Endothelial cell of umbilical vein (primary cell): ENCODE measurements at regions not wholly inside any gene's neighbourhood (a gene's known extent, or its start where the extent isn't known, plus 50 kb on each side); places are given as distances from the start of the nearest gene placed in this dataset.

Experiments used
- JUN ChIP-seq: IDR thresholded peaks from 2 replicates; pipeline ENCODE4 v1.6.1; 2011; ENCODE audit warnings: borderline replicate concordance, low read depth; ENCODE audit not compliant: insufficient read length, insufficient read depth
- POLR2AphosphoS5 ChIP-seq: IDR thresholded peaks from 2 replicates; pipeline ENCODE4 v1.6.1; 2012; ENCODE audit warnings: low read depth, mild to moderate bottlenecking, control low read depth, low read length, moderate library complexity; ENCODE audit not compliant: insufficient read depth
- TF ChIP-seq, protein P1 (sequence below), 2 donors: IDR thresholded peaks; 1 replicate in 1 of 2; 2 replicates in 1 of 2; pipeline ENCODE4 v1.5.1; 2011; ENCODE audit warnings: low read length in 2 of 2, mild to moderate bottlenecking in 2 of 2, moderate library complexity in 2 of 2, control low read depth in 1 of 2, inconsistent platforms in 1 of 2, low read depth in 1 of 2; ENCODE audit not compliant: insufficient read depth in 1 of 2; ENCODE audit errors: extremely low read depth in 1 of 2

DNA sequence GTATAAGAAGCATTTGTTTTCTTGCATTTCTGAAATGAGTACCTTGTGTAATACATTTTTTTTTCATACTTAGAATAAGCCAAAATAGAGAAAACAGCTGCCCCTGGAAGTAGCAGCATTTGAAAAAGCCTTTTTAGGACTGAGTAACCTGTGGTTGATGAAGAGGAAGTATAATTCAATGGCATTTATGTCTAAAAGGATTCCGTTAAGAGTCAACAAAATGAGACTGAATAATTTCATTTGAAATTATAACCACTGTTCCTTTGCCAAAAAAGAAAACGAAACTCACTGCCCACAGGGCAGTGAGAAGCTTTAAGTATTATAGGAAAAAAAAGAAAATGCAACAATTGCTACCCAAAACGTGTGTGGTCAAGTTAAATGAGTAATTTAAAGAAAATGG lies 705.6 kb upstream of the PHF14 start:
- TF ChIP-seq, protein P1, sequence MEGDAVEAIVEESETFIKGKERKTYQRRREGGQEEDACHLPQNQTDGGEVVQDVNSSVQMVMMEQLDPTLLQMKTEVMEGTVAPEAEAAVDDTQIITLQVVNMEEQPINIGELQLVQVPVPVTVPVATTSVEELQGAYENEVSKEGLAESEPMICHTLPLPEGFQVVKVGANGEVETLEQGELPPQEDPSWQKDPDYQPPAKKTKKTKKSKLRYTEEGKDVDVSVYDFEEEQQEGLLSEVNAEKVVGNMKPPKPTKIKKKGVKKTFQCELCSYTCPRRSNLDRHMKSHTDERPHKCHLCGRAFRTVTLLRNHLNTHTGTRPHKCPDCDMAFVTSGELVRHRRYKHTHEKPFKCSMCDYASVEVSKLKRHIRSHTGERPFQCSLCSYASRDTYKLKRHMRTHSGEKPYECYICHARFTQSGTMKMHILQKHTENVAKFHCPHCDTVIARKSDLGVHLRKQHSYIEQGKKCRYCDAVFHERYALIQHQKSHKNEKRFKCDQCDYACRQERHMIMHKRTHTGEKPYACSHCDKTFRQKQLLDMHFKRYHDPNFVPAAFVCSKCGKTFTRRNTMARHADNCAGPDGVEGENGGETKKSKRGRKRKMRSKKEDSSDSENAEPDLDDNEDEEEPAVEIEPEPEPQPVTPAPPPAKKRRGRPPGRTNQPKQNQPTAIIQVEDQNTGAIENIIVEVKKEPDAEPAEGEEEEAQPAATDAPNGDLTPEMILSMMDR (IDR thresholded peaks at IDR 0.05; ENCODE audit: extremely low read depth in 1 of 2, insufficient read depth in 1 of 2, low read depth in 1 of 2, low read length in 2 of 2): no peak
- no peak for TF ChIP-seq JUN
- TF ChIP-seq POLR2AphosphoS5: no peak
